Sigmoid colon (tissue), 6 donors: ENCODE measurements at regions not wholly inside any gene's neighbourhood (a gene's known extent, or its start where the extent isn't known, plus 50 kb on each side); places are given as distances from the start of the nearest gene placed in this dataset.

ENCODE experiments used
- DNase-seq: peaks from one replicate; pipeline ENCODE4 v3.0.0-alpha.2; 2019
- H3K27ac ChIP-seq, 4 donors: fragments of 200-600 bp; sonication (generic); one replicate each; pipeline ENCODE4 v1.5.1; 2016 to 2019; ENCODE audit warnings: mild to moderate bottlenecking in 1 of 4
- H3K27me3 ChIP-seq, 3 donors: fragments of 200-600 bp; sonication (generic); one replicate each; pipeline ENCODE4 v1.5.1; 2019; ENCODE audit warnings: mild to moderate bottlenecking in 1 of 3
- H3K36me3 ChIP-seq, 4 donors: fragments of 200-600 bp; sonication (generic); one replicate each; pipeline ENCODE4 v1.5.1; 2016 to 2019
- H3K4me1 ChIP-seq, 4 donors: fragments of 200-600 bp; sonication (generic); one replicate each; pipeline ENCODE4 v1.5.1; 2017 to 2019
- H3K4me3 ChIP-seq, 4 donors: fragments of 200-600 bp; sonication (generic); one replicate each; pipeline ENCODE4 v1.5.1; 2017 to 2019; ENCODE audit warnings: mild to moderate bottlenecking in 2 of 4, moderate library complexity in 1 of 4
- H3K9me3 ChIP-seq, 4 donors: fragments of 200-600 bp in 3 of 4; sonication (generic) in 3 of 4; one replicate each; pipeline versions ENCODE4 v1.5.1 to v1.6.1; 2013 to 2019
- CTCF ChIP-seq, 4 experiments: fragments of 450-650 bp in 3 of 4; fragments of 200-600 bp in 1 of 4; IDR thresholded peaks; one replicate each; pipeline ENCODE4 v1.5.1; 2016 to 2019; ENCODE audit warnings: antibody characterized with exemption in 4 of 4, mild to moderate bottlenecking in 3 of 4, moderate library complexity in 2 of 4
- EP300 ChIP-seq, 4 donors: sonication (generic); formaldehyde crosslinking; IDR thresholded peaks; one replicate each; pipeline ENCODE4 v1.6.1; 2017; ENCODE audit warnings: antibody characterized with exemption in 4 of 4
- POLR2A ChIP-seq, 2 donors: fragments of 450-650 bp; IDR thresholded peaks; one replicate each; pipeline ENCODE4 v1.6.1; 2016; ENCODE audit warnings: antibody characterized with exemption in 2 of 2, mild to moderate bottlenecking in 2 of 2, moderate library complexity in 2 of 2
- POLR2AphosphoS5 ChIP-seq, 4 donors: sonication (generic); formaldehyde crosslinking; IDR thresholded peaks; one replicate each; pipeline ENCODE4 v1.6.1; 2017; ENCODE audit warnings: antibody characterized with exemption in 4 of 4
- WGBS, 2 donors: extraction: QIAGEN DNeasy Blood & Tissue Kit; methylation state at CpG; one replicate each; pipeline ENCODE4 v1.1.7; 2013; 5-methylcytosine and 5-hydroxymethylcytosine counted together
- intact Hi-C: fragments of 100-400 bp; cut with DNase I; formaldehyde crosslinking; loops from one replicate; pipeline ENCODE4 v1.15.1; 2023
- donor health status: healthy with polysubstance abuse.
- donor health status: healthy.

- H3K4me1 ChIP-seq: no peaks in the 10 kb centered on the region
- no peak overlapping the region for H3K4me3 ChIP-seq
- H3K27ac ChIP-seq: no peak overlapping the region
- no peak for DNase-seq
- H3K9me3 ChIP-seq: no peaks in the 10 kb centered on the region
- intact Hi-C loops: no loop called here
- H3K36me3 ChIP-seq: no peaks in the 10 kb centered on the region
- TF ChIP-seq CTCF (IDR thresholded peaks at IDR 0.05) (no peak), POLR2A (IDR thresholded peaks at IDR 0.05) (no peak), POLR2AphosphoS5 (IDR thresholded peaks at IDR 0.05) (no peak), EP300 (IDR thresholded peaks at IDR 0.05) (no peak)
- WGBS, 2 donors: 58 to 71% methylated on average over 2 of the region's 2 CpGs
- H3K27me3 ChIP-seq: no peaks in the 10 kb centered on the region
Observed at GRCh38 chr5:135704616-135705015, 125.8 kb upstream of the CXCL14 start.

GRCh38 chr5:135703016-135703550 lies 124.3 kb upstream of the CXCL14 start:
- H3K4me1 ChIP-seq: no peaks in the 10 kb centered on the region
- 89 to 94% methylated on average over 4 of the region's 4 CpGs for WGBS, 2 donors
- H3K27me3 ChIP-seq: no peaks in the 10 kb centered on the region
- no peak overlapping the region for H3K4me3 ChIP-seq
- DNase-seq: no peak
- intact Hi-C loops: no loop called here
- H3K27ac ChIP-seq: no peak overlapping the region
- no peak for TF ChIP-seq CTCF (IDR thresholded peaks at IDR 0.05)
- no peaks in the 10 kb centered on the region for H3K9me3 ChIP-seq
- no peaks in the 10 kb centered on the region for H3K36me3 ChIP-seq

- WGBS, 2 donors: 93 to 94% methylated on average over 6 of the region's 6 CpGs
- intact Hi-C loops: no loop called here
- no peak for DNase-seq
- no peaks in the 10 kb centered on the region for H3K4me1 ChIP-seq
- H3K36me3 ChIP-seq: no peaks in the 10 kb centered on the region
- no peak overlapping the region for H3K4me3 ChIP-seq
- no peak for TF ChIP-seq EP300 (IDR thresholded peaks at IDR 0.05)
- no peak for TF ChIP-seq POLR2A (IDR thresholded peaks at IDR 0.05)
- no peaks in the 10 kb centered on the region for H3K9me3 ChIP-seq
- no peak overlapping the region for H3K27ac ChIP-seq
- H3K27me3 ChIP-seq: no peaks in the 10 kb centered on the region
Observed at GRCh38 chr5:135702191-135702590, 123.4 kb upstream of the CXCL14 start.

- intact Hi-C loops: no loop called here
- DNase-seq: no peak
- TF ChIP-seq EP300 (IDR thresholded peaks at IDR 0.05) (no peak), CTCF (IDR thresholded peaks at IDR 0.05) (no peak), POLR2A (IDR thresholded peaks at IDR 0.05) (no peak), POLR2AphosphoS5 (IDR thresholded peaks at IDR 0.05) (no peak)
- Histone ChIP-seq H3K36me3 (no peaks in the 10 kb centered on the region), H3K4me1 (no peaks in the 10 kb centered on the region), H3K27me3 (no peaks in the 10 kb centered on the region), H3K27ac (no peak overlapping the region), H3K9me3 (no peaks in the 10 kb centered on the region), H3K4me3 (no peak overlapping the region)
- 90 to 91% methylated on average over 4 of the region's 4 CpGs for WGBS, 2 donors
Observed at GRCh38 chr5:135700731-135701130, 121.9 kb upstream of the CXCL14 start.

GRCh38 chr5:135697959-135698345 lies 119.2 kb upstream of the CXCL14 start:
- no peaks in the 10 kb centered on the region for H3K36me3 ChIP-seq
- intact Hi-C loops: no loop called here
- no peak for DNase-seq
- H3K4me3 ChIP-seq: no peak overlapping the region
- 76% methylated on average over 3 of the region's 3 CpGs for WGBS, 2 donors
- TF ChIP-seq POLR2A (IDR thresholded peaks at IDR 0.05): no peak
- no peak for TF ChIP-seq POLR2AphosphoS5 (IDR thresholded peaks at IDR 0.05)
- TF ChIP-seq CTCF (IDR thresholded peaks at IDR 0.05): no peak
- no peak for TF ChIP-seq EP300 (IDR thresholded peaks at IDR 0.05)
- H3K9me3 ChIP-seq: no peaks in the 10 kb centered on the region
- no peak overlapping the region for H3K27ac ChIP-seq
- H3K4me1 ChIP-seq: no peaks in the 10 kb centered on the region
- H3K27me3 ChIP-seq: no peaks in the 10 kb centered on the region
